HG02885 (cell line): ENCODE measurements at regions not wholly inside any gene's neighbourhood (a gene's known extent, or its start where the extent isn't known, plus 50 kb on each side); places are given as distances from the start of the nearest gene placed in this dataset.
"Not testable (repeated sequence)": the region's sequence is repeated elsewhere in the genome, so short reads cannot be mapped to it uniquely, and the experiment has no call there.

Experiments
- ATAC-seq: cut with Tn5 transposase; IDR thresholded peaks from one replicate; pipeline ENCODE4 v1.9.1; 2021; ENCODE audit warnings: mild to moderate bottlenecking; ENCODE audit not compliant: unreplicated experiment, poor library complexity

DNA sequence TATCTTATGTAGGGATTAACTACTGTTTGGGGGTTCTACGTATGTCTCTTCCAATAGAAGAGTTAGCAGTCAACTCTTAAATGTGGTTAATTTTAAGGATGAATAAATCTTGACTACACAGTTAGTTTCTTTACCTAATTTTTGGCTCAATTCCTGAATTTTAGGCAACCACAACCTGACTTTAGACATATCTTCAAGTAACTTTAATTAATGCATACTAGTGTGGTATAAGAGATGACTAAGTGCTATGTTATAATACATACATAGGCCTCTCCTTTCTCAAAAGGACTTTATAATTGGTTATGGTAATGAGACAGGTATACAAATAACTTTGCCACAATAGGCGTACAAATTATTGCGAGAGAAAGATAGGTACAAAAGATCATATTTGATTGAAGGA is 312.0 kb downstream of the IRS1 start:
- no peak for ATAC-seq

DNA sequence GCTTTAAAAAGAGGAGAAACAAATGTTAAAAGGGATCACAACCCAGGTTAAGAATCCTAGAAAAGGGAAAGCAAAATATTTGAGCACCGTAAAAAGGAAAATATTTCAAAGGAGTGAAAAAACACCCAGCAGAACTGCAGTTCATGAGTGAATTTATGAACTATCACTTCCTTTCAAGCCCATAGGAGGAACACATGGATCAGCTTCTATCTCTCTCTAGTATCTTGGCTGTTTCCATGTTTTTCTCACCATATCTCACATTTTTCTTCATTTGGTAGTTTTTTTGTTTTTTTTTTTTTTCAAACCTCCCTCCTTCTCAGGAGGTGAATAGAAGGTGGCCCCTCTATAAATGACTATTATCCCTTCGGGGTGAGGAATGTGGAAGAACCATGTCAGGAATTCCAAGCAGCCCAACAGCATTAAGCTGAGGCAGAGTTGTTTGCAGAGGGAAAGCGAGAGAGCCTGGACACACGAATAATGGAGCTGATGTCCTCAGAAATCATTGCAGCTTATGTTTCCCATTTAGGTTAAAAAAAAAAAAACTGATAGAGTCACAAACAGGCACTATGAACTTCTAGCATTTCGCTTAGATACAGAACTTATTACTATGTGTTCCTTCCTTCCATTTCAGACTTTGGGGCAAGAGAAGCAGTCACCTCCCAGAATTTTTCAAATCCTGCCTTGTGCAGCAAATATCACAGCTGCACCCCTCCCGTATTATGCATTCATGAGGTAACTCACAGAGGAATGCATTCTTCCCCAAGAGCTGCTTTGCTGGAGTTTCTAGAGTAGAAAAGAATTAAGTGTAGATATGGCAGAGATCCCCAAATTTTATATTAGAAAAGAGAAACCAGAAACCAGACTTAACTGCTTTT is 315.6 kb downstream of the IRS1 start:
- no peak for ATAC-seq

DNA sequence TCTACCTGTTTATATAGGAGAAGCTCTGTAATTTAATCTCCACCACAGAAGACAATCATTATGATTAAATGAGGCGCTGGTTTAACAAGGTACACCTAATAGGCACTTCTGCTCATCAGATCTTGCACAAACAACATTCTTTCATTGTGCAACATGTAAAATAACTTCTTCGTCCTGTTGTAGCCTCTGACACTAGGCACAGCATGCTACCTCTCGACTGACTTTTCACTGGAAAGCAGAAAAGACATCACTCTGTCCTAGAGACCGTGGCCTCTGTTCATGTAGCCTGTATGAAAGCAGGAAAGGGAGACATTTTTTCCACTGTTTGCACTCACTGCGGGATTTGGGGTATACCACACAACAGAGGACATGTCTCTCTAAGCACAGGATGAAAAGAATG is 316.5 kb downstream of the IRS1 start:
- ATAC-seq, result no peak

DNA sequence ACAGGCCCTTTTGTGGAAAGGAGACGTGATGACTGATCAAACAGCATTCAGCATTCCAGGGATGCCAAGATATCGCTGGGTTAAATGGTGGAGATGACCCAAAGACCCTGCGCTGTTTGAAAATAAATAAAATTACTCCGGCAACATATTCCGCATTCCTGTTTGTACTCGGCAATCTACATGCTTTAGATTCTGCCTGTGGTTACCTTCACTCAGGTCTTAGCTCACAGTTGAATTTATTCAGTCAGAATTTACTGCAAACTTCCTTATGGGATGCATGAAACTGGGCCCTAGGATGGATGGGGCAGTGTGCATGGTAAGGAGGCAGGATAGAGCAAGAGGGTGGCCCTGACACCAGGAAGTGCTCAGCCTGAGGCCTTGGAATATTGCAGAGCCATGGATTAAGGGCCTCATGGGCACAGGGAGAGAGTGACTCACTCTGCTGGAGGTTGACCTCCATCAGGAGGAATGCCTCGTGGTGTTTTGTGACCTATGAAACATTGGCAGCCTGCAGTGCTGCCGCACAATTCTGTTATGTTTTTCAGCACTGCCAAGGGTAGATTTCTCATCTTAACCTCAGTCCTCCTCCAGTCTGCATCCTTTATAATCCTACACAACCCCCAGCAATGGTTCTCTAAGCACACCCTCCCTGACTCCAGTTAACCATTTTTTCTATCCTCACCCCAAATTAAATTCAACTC is 321.4 kb downstream of the IRS1 start:
- no peak for ATAC-seq

DNA sequence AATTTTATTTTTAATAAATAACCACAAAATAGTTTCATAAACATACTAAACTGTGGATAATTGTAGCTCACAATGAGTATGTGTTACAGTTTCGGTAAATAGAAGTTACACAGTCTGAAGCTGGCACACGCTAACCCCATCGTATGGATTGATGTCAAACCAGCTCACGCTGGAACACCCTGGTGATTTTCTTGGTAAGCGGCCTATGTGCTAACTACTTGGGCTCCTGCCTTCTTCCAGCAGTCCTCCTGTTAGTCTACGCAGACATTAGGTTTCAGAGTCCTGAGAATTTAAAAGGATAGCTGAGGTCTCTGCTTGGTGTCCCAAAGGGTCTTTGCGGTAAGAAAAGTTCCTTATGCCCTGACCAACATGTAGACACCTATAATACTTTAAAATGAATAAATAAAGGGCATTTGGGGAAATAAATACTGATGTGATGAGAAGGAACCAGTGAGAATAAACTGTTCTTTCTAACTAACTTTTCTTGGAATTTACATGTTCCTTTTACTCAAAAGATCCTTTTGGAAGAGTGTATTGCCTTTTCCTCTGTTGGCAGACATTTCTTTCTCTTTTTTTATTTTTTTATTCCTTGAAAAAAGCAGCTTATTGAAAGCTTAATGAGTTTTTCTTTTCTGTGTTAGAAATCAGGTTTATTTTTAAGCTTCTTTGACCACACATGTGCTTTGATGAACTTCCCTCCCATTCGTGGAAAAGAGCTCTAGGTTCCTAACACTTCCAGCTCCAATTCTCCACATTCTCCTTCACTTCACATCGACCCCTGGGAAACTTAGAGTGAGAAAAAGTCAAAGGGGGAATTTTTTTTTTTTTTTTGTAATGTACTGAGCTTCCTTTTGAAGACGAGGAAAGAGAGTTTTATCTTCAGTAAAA is 322.2 kb downstream of the IRS1 start:
- no peak for ATAC-seq

DNA sequence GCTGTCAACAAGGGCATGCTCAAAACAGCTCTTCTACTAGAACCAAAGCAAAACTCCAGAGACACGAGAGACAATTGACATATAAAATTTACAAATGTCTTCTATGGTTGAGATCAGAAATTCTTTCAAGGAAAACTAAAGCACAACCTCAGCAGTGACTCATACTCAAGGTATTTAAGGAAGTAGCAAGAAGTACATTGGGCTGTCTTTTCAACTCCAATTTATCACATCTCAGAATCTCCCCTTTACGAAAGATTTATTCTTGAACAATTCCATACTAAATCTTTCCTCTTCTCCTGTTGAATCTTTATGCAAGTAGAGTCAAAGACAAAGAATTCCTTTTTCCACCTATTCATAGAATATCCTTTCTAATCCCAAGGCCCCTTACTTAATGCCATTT is 324.0 kb downstream of the IRS1 start:
- ATAC-seq, result no peak

DNA sequence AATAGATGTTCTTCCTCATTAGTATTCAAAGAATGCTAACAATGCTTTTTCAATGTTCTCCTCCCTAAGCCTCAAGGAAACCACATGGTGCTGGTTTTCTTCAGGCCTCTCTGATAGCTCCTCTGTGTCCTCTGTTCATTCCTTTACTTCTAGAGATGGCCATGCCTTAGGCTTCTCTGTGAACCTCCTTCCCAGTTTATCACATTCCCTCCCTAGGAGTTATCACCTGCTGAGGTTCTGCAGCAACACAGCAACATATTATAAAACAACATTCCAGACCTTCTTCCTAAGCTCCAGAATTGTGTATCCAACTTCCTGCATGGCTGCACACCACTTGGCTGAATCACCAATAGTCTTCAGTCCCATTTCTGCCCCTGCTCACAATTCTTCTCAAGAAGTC is 325.5 kb downstream of the IRS1 start:
- ATAC-seq, result no peak

GRCh38 chr2:226471987-226472470 is 327.6 kb downstream of the IRS1 start:
- ATAC-seq, result no peak

DNA sequence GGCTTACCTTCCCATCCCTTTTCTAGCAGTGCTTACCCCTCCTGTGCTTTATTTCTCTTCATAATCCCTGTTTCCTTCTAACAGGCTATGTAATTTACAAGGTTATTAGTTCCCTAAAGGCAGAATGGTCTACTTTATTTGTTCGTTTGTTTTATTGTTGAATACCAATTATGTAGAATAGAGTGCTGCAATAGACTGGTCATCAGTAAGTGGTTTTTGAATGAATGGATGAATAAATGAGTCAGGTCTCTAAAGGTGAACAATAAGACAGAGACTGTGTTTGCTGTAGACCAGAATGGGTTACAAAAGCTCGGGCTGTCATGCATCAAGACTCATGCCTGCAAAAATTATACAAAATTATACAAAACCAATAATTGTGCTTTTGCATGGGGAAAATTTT is 332.0 kb downstream of the IRS1 start:
- no peak for ATAC-seq

GRCh38 chr2:226467221-226467620 is 332.4 kb downstream of the IRS1 start:
- no peak for ATAC-seq

- no peak for ATAC-seq
Measured at GRCh38 chr2:226466589-226466988, 333.0 kb downstream of the IRS1 start.

DNA sequence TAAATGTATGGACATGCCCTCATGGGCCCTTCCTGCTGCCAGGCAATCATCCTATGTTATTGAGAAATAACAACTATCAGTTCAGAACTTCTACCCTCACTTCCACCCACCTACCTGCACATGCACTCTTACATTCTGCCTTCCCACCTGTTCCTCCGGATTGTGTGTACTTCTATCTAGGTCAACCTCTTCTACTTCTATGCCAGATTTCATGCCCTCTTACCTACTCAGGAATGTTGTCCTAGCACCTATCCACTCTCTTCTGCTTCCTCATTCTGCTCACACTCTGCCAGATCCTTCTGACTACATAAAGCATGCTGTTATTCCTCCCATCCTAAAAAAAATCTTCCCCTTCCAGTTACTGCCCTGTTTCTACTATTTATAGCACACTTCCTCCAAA is 333.5 kb downstream of the IRS1 start:
- no peak for ATAC-seq

GRCh38 chr2:226464380-226464779 is 335.2 kb downstream of the IRS1 start:
- ATAC-seq, result no peak

GRCh38 chr2:226463154-226463553 is 336.5 kb downstream of the IRS1 start:
- ATAC-seq, result no peak

DNA sequence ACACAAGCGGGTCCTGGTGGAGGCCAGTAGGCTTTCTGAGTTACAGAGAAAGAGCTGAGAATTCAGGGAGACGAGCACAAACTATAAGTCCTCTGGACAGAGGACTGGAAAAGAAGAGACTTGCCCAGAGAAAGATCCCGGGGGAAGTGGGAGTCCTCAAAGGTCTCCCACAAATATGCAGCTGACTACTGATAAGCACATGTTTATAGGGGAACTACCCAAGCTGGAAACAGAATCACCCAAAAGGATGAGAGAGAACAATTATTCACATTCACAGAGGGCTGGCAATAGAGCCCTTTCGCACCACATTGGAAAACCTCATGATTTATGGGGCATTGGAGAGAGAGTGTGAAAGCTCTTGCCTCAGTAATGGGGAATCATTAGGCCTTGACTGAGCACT is 337.6 kb downstream of the IRS1 start:
- ATAC-seq, result no peak

DNA sequence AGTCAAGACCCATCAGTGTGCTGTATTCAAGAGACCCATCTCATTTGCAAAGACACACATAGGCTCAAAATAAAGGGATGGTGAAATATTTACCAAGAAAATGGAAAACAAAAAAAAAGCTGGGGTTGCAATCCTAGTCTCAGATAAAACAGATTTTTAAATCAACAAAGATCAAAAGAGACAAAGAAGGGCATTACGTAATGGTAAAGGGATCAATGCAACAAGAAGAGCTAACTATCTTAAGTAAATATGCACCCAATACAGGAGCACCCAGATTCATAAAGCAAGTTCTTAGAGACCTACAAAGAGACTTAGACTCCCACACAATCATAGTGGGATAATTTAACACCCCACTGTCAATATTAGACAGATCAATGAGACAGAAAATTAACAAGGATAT is 343.5 kb downstream of the IRS1 start:
- ATAC-seq, result not testable (repeated sequence)

- no peak for ATAC-seq
Measured at GRCh38 chr2:226452768-226453167, 346.9 kb downstream of the IRS1 start.

DNA sequence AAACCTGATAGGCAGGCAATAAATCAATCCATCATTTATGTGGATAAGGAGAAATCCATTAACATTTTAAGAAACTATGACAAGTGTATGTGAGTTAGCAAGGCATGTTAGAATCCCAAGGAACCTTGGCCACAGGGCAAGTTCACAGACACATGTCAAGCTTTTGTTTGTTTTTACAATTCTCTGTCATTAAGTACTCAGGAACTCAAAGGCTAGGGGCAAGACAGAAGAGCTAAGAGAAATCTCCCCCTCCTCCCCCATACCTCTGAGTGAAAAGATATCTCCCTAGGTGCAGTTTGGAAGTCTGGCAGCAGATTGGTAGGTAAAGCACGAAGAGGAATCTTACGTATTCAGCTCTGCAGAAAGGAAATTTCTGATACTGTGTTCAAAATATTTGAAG is 348.1 kb downstream of the IRS1 start:
- no peak for ATAC-seq

GRCh38 chr2:226450141-226450540 is 349.5 kb downstream of the IRS1 start:
- ATAC-seq, result no peak
